ENCODE measurements at regions not wholly inside any gene's neighbourhood (a gene's known extent, or its start where the extent isn't known, plus 50 kb on each side); places are given as distances from the start of the nearest gene placed in this dataset.

DNA sequence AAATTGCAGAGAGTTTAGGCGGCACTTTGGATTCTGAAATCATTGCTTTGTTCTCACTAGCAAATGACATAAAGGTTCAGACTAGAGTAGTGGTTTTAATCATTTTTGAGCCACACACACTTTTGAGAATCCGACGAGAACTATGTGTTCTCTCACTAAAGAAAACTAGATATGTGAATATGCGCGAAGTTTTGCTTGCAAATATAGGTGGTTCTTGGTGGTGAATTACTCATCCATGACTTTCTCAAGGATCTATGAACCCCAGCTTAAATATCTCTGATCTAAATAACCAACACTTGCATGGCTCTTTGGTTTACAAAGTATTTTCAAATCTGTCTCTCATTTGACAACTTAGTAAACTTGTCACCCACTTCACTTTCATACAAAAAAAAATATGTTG is 54.8 kb downstream of the NOG start:
- DNase-seq = no peak

- DNase-seq = no peak
These were observed 55.3 kb downstream of the NOG start for GRCh38 chr17:56648806-56649205.

- no peak for DNase-seq
These were observed 59.1 kb downstream of the NOG start for GRCh38 chr17:56652628-56653027.

GRCh38 chr17:56653877-56654276 is 60.4 kb downstream of the NOG start:
- no peak for DNase-seq

DNA sequence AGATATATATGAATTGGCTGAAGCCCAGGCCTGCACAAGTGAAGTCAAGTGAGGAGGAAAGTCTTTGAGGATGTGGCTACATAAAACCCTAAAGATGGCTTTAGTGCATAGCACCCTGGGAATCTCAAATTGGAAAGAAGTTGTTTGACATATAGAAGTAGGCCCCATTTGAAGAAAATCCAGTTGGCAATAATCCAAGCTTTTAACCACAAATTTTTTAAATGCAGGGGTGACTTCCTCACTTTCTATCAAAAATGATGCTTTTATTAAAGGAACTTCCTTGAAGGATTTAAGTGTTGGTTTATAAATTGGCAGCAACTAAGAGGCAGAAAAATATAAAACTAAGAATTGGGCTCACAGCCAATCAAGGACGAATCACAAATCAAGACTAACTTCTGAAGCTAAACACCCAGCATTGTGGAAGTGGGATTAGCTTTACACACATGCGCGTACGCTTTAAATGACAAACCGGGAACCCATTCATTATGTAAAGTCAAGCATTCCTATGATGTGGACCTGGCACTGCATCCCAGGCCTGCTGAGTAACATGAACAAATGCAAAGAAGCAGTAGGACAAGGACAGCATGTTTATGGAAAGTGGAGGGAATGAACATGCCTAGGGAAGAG is 63.3 kb downstream of the NOG start:
- DNase-seq = no peak

GRCh38 chr17:56658648-56659047 is 65.1 kb downstream of the NOG start:
- no peak for DNase-seq

GRCh38 chr17:56659622-56660021 is 66.1 kb downstream of the NOG start:
- no peak for DNase-seq

DNA sequence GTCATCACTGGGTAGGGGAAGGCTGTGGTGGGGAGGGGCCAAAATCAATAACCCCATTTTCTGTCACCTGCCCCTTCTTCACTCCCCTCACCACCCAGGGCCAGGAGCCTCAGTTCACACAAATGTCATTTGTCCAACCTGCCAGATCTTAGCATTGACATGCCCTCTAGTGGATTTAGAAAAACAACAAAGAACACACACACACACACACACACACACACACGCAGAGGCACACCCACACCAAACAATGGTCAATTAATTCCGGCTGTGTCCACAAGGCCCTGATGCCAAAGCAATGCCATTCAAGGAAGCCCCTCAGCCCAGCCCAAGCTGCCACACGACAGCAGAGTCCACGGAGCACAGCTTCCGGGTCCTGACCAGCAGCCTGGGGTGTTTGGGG is 68.4 kb downstream of the NOG start:
- no peak for DNase-seq

DNA sequence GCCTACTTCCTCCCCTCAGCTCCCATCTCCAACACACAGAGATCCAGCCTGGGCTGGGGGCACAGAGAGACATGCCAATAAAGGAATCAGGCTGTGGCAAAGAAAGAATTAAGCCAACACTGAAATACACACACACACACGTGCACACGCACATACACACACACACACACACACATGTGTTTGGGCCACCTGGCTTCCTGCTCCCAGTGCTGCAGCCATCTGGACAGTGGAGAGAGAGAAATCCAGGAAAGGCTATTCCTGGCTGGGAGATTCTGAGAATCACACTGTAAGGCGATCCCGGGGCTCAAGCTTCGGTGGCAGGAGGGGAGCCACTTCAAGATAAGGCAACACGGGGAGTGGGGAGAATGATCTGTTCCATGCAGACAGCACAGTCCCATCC is 72.4 kb downstream of the NOG start:
- no peak for DNase-seq

DNA sequence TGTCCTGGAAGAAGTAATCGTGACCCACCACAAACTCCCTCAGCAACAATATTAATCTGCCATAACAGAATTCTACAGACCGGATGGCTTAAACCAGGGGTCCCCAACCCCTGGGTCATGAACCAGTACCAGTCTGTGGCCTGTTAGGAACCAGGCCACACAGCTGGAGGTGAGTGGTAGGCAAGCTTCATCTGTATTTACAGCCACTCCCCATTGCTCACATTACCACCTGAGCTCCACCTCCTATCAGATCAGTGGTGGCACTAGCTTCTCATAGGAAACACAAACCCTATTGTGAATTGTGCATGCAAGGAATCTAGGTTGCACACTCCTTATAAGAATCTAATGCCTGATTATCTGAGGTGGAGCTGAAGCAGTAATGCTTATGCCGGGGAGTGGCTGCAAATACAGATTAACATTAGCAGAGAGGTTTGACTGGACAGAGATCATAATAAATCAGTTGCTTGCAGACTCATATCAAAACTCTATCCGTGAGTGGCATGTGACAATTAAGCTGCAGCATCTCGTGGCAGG is 74.5 kb downstream of the NOG start:
- DNase-seq = no peak

- DNase-seq = no peak
These were observed 78.7 kb downstream of the NOG start for GRCh38 chr17:56672195-56672594.

- no peak for DNase-seq
These were observed 81.0 kb downstream of the NOG start for GRCh38 chr17:56674401-56674925.

DNA sequence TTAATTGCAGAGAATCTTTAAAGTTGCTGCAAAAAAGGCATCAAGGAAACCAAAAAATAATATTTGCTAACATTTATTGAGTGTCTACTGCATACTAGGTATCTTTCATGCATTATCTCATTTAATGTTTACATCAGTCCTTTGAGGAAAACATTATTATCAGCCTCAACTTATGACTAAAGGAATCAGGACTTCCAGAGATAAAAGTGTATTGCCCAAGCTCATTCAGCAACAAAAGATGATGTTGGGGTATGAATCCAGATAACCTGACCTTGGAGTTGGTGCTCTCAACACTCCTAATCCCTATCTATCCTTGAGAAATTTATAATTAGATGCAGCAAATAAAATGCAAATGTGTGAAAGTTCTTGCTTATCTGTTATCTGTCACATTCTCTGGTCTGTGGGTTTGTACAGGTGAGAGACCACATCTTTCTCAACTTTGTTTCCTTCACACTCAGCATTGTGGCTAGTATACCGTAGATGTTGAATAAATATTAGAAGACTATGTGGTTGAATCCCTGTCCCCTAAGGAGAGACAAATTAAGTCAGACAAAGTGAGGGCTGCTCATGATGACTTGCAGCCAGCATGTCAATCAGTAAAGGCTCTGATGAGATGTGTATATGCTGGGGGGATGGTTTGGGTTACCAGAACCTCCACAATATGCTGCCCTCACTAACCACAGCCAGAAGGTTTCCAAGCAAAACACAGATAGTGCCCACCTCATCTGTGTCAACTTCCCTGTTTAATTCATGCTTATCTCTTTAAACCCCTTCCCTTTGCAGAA is 82.6 kb downstream of the NOG start:
- DNase-seq = no peak

DNA sequence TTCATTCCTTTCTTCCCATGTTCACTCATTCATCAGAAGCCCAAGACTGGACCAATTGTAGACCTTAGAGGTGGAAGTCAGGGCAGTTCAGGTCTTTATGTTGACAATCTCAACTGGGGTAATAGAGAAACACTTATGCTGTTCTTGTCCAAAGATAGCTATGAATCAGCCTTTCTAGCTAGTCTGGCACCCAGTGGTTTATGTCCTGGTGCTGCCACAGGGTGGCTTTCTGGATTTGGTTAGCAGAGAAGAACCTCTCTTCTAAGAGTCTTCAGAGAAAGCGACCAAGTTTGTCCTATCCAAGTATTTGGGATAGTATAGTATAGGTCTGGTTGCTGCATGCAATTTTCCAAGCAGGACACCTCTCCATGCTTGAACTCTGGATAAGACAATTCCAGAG is 83.3 kb downstream of the NOG start:
- DNase-seq = no peak

DNA sequence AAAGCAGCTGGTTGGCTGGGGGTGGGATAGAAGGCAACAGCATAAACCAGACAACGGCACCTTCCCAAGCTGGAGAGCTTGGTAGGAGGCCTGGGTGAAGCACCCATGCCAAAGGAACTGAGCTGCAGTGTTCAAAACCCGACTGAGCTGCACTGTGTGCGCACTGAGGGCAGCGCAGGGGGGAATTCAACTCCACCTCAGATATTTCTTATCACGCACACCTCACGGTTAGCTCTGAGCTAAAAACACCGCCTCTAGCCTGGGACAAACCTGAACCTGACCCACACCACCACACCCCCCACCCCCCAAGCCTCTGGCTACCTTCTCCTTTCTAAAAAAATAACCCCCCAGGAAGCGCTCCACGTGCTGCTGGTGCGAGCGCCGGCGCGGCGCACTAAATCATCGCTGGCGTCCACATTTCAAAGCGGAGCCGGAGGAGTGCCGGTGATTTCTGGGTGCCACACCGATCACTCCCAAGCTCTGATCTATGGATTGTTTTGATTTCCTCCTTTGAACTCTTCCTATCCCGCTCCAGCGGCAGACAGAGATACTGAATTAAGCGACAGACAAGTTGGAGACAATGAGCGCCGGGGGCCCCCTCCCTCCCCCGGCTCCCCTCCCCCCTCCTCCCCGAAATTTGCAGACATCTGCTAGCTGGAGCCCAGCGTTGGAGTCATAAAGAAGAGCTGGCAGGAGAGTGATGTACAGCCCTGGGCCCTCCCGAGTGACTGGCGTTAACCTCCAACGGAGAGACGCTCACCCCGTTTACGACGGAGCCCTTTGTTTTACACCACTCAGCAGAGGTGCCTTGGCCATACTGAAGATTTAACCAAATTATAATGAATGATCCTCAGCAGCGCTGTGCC is 85.0 kb downstream of the NOG start:
- DNase-seq = no peak

DNA sequence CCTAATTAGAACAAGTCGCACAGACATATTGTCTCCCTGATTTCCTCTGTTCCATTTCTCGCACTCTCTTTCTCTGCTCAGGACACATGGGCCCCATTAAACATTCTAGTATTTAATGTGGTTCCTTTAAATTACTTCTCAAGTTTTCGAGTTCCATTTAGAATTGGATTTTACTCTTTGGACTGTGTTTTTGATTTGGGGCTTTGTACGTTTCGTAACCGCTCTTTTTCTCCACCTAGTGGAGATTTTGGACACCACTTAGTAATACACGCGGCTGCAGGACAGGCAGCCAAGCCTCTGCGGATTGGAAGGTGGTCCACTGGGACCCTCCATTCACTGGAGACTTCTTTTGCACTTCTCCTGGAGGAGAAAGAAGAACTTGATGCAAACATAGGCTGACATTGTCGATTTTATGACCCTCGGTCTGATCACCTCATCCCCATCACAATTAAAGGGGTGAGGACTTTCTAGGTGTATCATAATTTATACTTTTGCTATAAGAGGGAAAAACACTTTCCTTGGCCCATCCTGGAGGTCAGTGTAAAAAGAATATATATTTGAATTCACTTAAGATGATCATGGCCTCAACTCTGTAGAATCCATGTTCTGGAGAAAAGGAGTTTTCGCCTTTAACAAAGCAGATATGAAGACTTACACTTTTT is 85.7 kb downstream of the NOG start:
- DNase-seq = no peak

- DNase-seq = no peak
These were observed 86.4 kb downstream of the NOG start for GRCh38 chr17:56679777-56680422.

DNA sequence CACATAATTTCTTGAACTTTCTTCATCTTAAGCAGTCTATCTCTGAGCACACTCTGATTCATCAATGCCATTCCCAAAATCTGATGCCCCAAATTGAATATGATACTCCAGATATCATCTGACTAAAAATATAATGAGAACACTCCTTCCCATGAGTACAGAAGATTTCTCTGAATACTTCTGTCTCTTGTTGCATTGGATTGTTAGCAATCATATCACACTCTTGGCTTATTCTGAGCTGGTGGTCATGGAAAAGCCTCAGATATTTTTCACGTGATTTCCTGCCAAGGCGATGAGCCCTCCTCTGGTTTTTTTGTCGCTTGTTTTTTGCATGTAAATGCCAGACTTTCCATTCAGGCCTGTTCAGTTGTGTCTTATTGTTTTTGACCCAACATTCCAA is 87.2 kb downstream of the NOG start:
- no peak for DNase-seq

GRCh38 chr17:56681561-56682266 is 88.2 kb downstream of the NOG start:
- DNase-seq = no peak

DNA sequence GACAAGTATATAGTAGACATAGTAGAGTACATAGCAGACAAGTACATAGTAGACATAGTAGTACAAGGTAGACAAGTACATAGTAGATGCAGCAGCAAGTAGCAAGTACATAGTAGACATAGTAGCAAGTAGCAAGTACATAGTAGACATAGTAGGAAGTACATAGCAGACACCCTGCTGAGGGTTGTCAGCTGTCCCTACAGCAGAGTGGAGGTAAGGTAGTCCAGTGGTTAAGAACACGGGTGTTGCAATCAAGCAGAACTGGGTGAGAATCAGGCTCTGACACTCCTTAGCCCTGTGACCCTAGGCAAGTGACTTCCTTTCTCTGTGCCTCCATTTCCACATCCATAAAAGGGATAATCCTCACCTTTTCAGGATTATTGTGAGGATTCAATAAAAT is 94.7 kb downstream of the NOG start:
- DNase-seq = no peak

- DNase-seq = no peak
These were observed 97.2 kb downstream of the NOG start for GRCh38 chr17:56690441-56691291.
